ENCODE measurements at regions not wholly inside any gene's neighbourhood (a gene's known extent, or its start where the extent isn't known, plus 50 kb on each side); places are given as distances from the start of the nearest gene placed in this dataset.

DNA sequence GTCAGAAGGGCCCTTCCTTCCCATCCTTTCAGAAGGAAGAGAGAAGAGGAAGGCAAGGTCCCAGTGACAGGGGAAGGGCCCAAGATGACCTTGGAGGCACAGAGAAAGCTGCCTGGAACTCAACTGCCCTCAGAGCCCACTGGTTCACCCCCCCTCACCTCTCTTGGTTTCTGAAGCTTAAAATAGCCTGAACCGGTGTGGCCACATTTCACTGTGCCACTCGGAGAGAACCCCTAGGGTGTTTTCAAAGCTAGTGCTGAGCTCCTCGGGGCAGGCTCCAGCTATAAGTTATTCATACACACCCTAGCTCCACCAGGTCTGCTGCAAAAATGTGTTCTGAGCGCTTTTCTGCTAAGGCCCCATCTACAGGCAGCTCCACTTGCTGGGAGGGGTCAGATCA lies 60.9 kb upstream of the ADRB1 start:
- DNase-seq (ENCODE audit: low read depth in 1 of 2, low spot score in 1 of 2), result no peak
- no peaks in the 10 kb centered on the region for H3K27me3 ChIP-seq (ENCODE audit: insufficient read depth, poor library complexity, severe bottlenecking)
- no peak overlapping the region for H3K4me3 ChIP-seq (replicated peaks; ENCODE audit: insufficient read depth, low read length)
- TF ChIP-seq CTCF (IDR thresholded peaks at IDR 0.05; ENCODE audit: insufficient read depth, low read length) (no peak), REST (IDR thresholded peaks at IDR 0.05; ENCODE audit: insufficient replicate concordance, low read depth) (no peak), GABPA (IDR thresholded peaks at IDR 0.05; ENCODE audit: low read depth) (no peak), POLR2AphosphoS5 (IDR thresholded peaks at IDR 0.05; ENCODE audit: low read depth) (no peak), SPI1 (IDR thresholded peaks at IDR 0.05; ENCODE audit: borderline replicate concordance, low read depth) (no peak)
- no peak overlapping the region for H3K27ac ChIP-seq (replicated peaks)

DNA sequence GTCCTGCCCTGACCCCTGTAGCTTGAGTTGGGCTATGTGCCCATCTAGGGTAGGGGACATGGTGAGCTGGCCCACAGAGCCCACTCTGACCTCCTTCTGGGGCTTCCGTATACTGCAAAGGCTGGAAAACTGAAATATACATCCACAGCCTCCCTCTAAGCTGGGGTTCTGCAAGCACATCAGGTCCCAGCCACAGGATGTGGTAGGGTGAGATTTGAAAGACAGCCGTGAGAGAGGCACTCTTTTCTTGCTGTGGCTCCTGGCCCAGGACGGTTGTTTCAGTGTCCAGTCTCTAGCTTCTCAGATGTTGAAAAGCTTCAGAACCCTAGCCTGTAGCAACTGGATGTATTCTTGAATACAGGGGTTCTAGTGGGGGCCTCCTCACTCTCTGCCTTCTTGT lies 60.1 kb upstream of the ADRB1 start:
- Histone ChIP-seq H3K4me3 (replicated peaks; ENCODE audit: insufficient read depth, low read length) (no peak overlapping the region), H3K27me3 (ENCODE audit: insufficient read depth, poor library complexity, severe bottlenecking) (no peaks in the 10 kb centered on the region), H3K27ac (replicated peaks) (no peak overlapping the region)
- TF ChIP-seq POLR2AphosphoS5 (IDR thresholded peaks at IDR 0.05; ENCODE audit: low read depth) (no peak), CTCF (IDR thresholded peaks at IDR 0.05; ENCODE audit: insufficient read depth, low read length) (no peak), SPI1 (IDR thresholded peaks at IDR 0.05; ENCODE audit: borderline replicate concordance, low read depth) (no peak), GABPA (IDR thresholded peaks at IDR 0.05; ENCODE audit: low read depth) (no peak), REST (IDR thresholded peaks at IDR 0.05; ENCODE audit: insufficient replicate concordance, low read depth) (no peak)
- DNase-seq (ENCODE audit: low read depth in 1 of 2, low spot score in 1 of 2), result no peak

DNA sequence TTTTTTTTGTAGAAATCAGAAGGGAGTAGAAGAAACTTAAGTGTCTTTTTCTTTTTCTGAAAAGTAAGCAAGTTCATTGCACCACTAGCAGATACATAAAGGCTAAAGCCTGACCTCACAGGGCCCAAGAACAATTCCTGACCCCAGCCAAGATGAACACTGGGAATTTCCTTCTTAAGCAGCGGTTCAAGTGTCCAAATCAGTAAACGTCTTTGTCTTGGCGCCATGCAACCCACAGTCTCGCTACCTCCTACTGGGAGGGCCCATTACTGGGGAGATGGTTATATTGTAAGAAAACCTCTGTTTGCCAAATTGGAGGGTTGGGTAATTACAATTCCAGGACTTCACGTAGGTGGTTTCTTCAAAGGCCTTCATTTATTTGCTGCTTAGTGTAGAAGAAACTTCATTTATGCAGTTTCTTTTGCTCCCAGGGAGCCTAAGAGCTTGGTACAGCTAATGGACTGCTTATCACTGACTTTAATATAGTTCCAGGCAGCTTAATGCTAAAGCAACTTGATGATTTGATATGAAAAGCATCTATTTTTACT lies 58.3 kb upstream of the ADRB1 start:
- no peaks in the 10 kb centered on the region for H3K27me3 ChIP-seq (ENCODE audit: insufficient read depth, poor library complexity, severe bottlenecking)
- TF ChIP-seq POLR2AphosphoS5 (IDR thresholded peaks at IDR 0.05; ENCODE audit: low read depth), result no peak
- no peak for TF ChIP-seq CTCF (IDR thresholded peaks at IDR 0.05; ENCODE audit: insufficient read depth, low read length)
- no peak for TF ChIP-seq REST (IDR thresholded peaks at IDR 0.05; ENCODE audit: insufficient replicate concordance, low read depth)
- no peak for TF ChIP-seq GABPA (IDR thresholded peaks at IDR 0.05; ENCODE audit: low read depth)
- no peak for TF ChIP-seq SPI1 (IDR thresholded peaks at IDR 0.05; ENCODE audit: borderline replicate concordance, low read depth)
- DNase-seq (ENCODE audit: low read depth in 1 of 2, low spot score in 1 of 2), result no peak
- no peak overlapping the region for H3K27ac ChIP-seq (replicated peaks)
- no peak overlapping the region for H3K4me3 ChIP-seq (replicated peaks; ENCODE audit: insufficient read depth, low read length)

Data from HL-60 (cell line).